ENCODE measurements at regions not wholly inside any gene's neighbourhood (a gene's known extent, or its start where the extent isn't known, plus 50 kb on each side); places are given as distances from the start of the nearest gene placed in this dataset.

DNA sequence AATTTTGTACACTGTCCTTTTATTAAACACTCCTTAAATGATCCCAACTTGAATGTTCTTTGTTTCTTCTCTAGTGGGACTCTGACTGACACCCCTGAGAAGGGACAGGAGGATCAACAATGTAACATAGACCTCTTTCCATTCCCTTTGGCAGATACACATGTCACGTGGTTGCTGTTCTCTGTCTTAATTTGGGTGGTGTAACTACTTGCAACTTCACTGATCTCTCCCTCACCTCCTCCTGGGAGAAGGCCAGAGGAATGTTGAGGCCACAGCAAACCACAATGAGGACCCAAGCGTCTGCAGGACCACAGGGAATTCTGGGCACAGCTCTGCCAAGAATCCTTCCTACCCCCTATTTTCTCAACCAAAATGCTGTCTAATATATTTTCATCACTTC, 205.6 kb downstream of the RTP5 start (continued):
- TF ChIP-seq SRF (IDR thresholded peaks at IDR 0.05; ENCODE audit: low read depth, low read length) (no peak), POU5F1 (IDR thresholded peaks at IDR 0.05; ENCODE audit: low read depth, low read length) (no peak), YY1 (IDR thresholded peaks at IDR 0.05; ENCODE audit: low read depth, low read length) (no peak), TEAD4 (IDR thresholded peaks at IDR 0.05; ENCODE audit: low read depth, low read length) (no peak), SUZ12 (IDR thresholded peaks at IDR 0.05; ENCODE audit: low read length) (no peak), NANOG (IDR thresholded peaks at IDR 0.05; ENCODE audit: insufficient read depth, low read depth, low read length, poor library complexity, severe bottlenecking) (no peak)
- TF ChIP-seq, protein P1, sequence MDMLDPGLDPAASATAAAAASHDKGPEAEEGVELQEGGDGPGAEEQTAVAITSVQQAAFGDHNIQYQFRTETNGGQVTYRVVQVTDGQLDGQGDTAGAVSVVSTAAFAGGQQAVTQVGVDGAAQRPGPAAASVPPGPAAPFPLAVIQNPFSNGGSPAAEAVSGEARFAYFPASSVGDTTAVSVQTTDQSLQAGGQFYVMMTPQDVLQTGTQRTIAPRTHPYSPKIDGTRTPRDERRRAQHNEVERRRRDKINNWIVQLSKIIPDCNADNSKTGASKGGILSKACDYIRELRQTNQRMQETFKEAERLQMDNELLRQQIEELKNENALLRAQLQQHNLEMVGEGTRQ (IDR thresholded peaks at IDR 0.05; ENCODE audit: low read length), result no peak

All from H1 (cell line).